SH-SY5Y (cell line): ENCODE measurements at regions not wholly inside any gene's neighbourhood (a gene's known extent, or its start where the extent isn't known, plus 50 kb on each side); places are given as distances from the start of the nearest gene placed in this dataset.

ENCODE experiments used
- GATA2 ChIP-seq: IDR thresholded peaks from 2 replicates; pipeline ENCODE4 v1.6.1; 2011; ENCODE audit warnings: mild to moderate bottlenecking, low read depth, low read length
- GATA3 ChIP-seq: IDR thresholded peaks from 2 replicates; pipeline ENCODE4 v1.6.1; 2011; ENCODE audit warnings: low read depth, mild to moderate bottlenecking, low read length, moderate library complexity

- no peak for TF ChIP-seq GATA3
- TF ChIP-seq GATA2: no peak
Measured at GRCh38 chr2:156132130-156132529, 200.4 kb downstream of the NR4A2 start.
